ENCODE measurements at regions not wholly inside any gene's neighbourhood (a gene's known extent, or its start where the extent isn't known, plus 50 kb on each side); places are given as distances from the start of the nearest gene placed in this dataset.
A peak's percentile ranks its signal among the peaks of the same experiment; 100 is the strongest.

DNA sequence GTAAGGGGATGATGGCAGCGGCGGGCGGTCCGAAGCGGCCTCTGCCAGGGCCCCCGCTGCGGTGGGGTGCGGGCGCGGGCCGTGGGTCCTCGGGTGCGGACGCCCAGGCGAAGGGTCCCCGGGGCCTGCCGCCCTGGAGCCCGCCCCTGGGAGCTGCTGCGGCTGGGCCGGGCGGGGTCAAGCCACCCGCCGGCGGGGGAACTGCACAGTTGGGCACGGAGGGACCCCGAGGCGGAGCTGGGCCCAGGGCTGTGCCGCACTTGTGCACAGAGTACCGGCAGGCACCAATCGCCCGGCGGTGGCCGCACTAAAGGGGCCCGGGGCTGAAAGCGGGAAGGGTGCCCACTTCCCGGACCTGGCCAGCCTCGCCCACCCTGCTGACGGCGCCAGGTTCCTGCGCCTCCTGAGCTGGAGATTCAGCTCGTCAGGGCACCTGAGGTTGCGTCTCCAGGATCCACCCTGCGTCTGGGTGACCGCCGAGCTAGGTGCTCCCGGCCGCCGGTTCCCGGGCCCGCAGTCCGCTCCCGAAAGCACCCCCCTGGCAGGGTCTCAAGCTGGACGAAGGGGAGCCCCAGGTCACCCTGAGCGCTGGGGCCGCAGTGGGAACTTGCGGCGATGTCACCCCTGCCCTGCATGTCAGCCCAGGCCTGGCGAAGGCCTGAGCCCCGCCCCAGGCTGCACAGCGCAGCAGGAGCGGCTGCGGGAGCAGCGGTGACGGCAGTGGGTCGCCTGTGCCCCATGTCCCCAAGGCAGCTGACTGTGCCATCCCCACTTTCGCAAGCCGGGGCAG is 56.7 kb upstream of the ETV3 start:
- Histone ChIP-seq H3K9me3 (no peaks in the 10 kb centered on the region), H3K4me1 (no peaks in the 10 kb centered on the region), H3K27ac (no peak overlapping the region), H3K36me3 (no peaks in the 10 kb centered on the region), H3K27me3 (peaks cover 14 to 53% of the 10 kb centered on the region in 2 donors), H3K4me3 (no peak overlapping the region)
- TF ChIP-seq, protein P1, sequence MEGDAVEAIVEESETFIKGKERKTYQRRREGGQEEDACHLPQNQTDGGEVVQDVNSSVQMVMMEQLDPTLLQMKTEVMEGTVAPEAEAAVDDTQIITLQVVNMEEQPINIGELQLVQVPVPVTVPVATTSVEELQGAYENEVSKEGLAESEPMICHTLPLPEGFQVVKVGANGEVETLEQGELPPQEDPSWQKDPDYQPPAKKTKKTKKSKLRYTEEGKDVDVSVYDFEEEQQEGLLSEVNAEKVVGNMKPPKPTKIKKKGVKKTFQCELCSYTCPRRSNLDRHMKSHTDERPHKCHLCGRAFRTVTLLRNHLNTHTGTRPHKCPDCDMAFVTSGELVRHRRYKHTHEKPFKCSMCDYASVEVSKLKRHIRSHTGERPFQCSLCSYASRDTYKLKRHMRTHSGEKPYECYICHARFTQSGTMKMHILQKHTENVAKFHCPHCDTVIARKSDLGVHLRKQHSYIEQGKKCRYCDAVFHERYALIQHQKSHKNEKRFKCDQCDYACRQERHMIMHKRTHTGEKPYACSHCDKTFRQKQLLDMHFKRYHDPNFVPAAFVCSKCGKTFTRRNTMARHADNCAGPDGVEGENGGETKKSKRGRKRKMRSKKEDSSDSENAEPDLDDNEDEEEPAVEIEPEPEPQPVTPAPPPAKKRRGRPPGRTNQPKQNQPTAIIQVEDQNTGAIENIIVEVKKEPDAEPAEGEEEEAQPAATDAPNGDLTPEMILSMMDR (IDR thresholded peaks at IDR 0.05): no peak
- no peak for ATAC-seq
- intact Hi-C loops (cut with DNase I): loop anchor here in 1 of 2 donors (10.0 kb wide), 1 partner anchor 300 kb away; no protein-coding TSS in a partner anchor
- no peak for DNase-seq

DNA sequence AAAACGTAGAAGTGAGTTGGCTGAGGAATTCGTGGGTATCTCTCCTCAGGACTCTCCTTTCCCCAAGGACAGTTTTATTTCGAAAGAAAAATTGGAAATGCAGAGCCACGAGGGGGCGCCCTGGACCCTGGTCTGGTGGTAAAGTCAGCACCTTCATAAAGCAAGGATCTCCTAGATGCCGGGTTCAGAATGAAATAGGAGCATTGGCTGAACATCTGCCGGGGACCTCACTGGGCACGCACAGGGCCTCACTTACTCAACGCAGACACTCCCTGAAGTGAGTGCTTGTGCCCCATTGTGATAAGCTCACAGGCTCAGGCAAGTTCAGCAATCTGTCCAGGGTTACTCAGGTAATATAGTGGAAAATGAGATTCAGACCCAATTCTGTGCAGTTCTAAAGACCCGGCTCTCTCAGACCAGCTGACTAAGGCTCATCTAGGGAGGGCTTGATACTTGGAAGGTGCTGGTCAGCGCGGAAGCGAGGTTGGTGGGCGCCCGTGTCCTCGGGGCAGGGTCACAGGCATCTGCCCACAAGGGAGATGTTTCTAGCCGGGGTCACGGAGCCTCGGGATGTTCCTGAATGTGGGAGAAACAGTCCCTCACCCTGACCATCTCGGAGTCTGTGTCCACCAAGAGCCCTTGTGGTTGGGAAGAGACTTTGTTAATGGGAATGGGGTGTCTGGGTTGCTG is 55.7 kb upstream of the ETV3 start:
- Histone ChIP-seq H3K9me3 (no peaks in the 10 kb centered on the region), H3K4me1 (no peaks in the 10 kb centered on the region), H3K36me3 (no peaks in the 10 kb centered on the region), H3K27me3 (peaks cover 14 to 53% of the 10 kb centered on the region in 2 donors), H3K27ac (no peak overlapping the region), H3K4me3 (no peak overlapping the region)
- TF ChIP-seq, protein P1 (IDR thresholded peaks at IDR 0.05): peak; percentile 34 to 51
- intact Hi-C loops (cut with DNase I): loop anchor here in 1 of 2 donors (10.0 kb wide), 1 partner anchor 301 kb away; no protein-coding TSS in a partner anchor
- ATAC-seq (peak; percentile 37), DNase-seq (peak in 3 of 4 donors; percentile 23 to 82 (median 61))

DNA sequence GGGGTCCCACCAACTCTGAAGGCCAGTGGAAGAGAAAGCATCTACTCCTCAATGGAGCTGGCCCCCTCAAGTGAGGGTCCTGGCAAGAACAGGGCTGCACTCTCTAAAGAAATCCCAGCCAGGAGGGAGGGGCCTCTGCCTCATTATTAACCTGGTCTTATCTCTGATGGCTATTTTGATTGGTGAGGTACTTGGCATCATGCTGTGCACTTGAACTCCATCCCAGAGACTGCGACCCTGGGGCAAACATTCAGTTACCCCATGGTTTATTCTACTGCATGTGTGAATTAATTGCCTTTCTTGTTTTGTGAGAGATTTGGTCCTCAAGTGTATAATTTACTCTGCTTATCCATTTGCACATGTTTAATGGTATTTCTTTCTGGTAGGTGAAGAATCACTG is 55.0 kb upstream of the ETV3 start:
- intact Hi-C loops (cut with DNase I): loop anchor here in 1 of 2 donors (10.0 kb wide), 1 partner anchor 302 kb away; no protein-coding TSS in a partner anchor
- DNase-seq (no peak), ATAC-seq (no peak)
- H3K4me3 ChIP-seq: no peak overlapping the region
- no peaks in the 10 kb centered on the region for H3K9me3 ChIP-seq
- TF ChIP-seq, protein P1 (IDR thresholded peaks at IDR 0.05): no peak
- H3K27ac ChIP-seq: no peak overlapping the region
- H3K36me3 ChIP-seq: no peaks in the 10 kb centered on the region
- H3K4me1 ChIP-seq: no peaks in the 10 kb centered on the region
- H3K27me3 ChIP-seq: peaks cover 14 to 53% of the 10 kb centered on the region in 2 donors

DNA sequence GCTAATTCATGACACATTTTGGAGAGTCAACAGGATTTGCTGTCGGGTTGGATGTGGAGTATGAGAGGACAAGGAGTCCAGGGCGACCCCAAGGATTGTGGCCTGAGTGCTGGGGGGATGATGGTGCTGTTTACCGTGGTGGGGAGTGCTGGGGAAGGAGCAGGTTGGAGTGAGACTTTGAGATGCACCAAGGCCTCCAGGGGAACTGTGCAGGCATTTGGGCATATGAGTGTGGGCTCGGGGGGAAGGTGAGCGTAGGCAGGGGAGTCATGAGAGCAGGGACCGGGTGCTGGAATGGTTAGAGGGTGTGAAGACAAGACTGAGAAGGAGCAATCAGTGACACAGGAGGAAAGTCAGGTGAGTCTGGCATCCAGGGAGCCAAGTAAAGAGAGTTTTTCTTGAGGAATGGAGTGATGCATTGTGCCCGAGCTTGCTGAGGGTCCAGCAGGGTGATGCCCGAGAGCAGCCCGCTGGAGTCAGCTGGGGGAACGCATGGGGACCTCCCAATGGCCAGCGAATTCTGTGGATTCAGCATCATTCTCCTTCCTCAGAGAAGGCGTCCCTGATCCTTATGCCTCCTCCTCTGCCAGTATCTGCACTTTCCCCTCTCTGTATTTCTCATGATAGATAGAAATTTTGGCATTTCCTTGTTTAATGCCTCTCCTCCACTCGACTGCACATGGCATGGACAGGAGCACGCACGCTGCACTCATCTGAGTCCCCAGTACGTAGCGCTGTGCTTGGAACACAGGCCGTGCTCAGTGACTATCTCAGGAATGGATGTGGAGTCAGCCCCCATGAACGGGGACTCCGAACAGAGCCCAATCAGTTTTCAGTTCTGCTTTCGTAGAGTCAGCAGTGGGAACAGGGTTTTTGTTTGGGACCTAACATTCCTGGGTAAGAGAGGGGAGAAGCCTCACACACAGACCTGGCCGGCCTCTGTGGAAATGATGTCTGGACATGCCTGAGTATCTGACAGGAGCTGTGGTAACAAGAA is 52.1 kb upstream of the ETV3 start:
- intact Hi-C loops (cut with DNase I): loop anchor here in 1 of 2 donors (10.0 kb wide), 1 partner anchor 305 kb away; no protein-coding TSS in a partner anchor
- no peak for DNase-seq
- Histone ChIP-seq H3K9me3 (no peaks in the 10 kb centered on the region), H3K4me3 (no peak overlapping the region), H3K27ac (no peak overlapping the region), H3K4me1 (no peaks in the 10 kb centered on the region), H3K27me3 (peaks cover 14 to 36% of the 10 kb centered on the region in 2 donors), H3K36me3 (no peaks in the 10 kb centered on the region)
- TF ChIP-seq, protein P1 (IDR thresholded peaks at IDR 0.05): no peak
- ATAC-seq: no peak
